CD4-positive, alpha-beta T cell (primary cell): ENCODE measurements at regions not wholly inside any gene's neighbourhood (a gene's known extent, or its start where the extent isn't known, plus 50 kb on each side); places are given as distances from the start of the nearest gene placed in this dataset.

Source experiments
- ATAC-seq: fragments of 200-7000 bp; cut with Tn5 transposase; one replicate; pipeline ENCODE4 v1.10.0; 2022; ENCODE audit warnings: mild to moderate bottlenecking; ENCODE audit not compliant: poor library complexity
- CTCF ChIA-PET: fragments of 350-600 bp; sonication (Branson Sonifier 250); formaldehyde crosslinking; loops from one replicate; lab custom pipeline; 2021; ENCODE audit warnings: antibody characterized with exemption, inconsistent platforms; lab: Charles Lee
- POLR2A ChIA-PET: fragments of 350-600 bp; sonication (Branson Sonifier 250); formaldehyde crosslinking; loops from one replicate; lab custom pipeline; 2021; ENCODE audit warnings: antibody characterized with exemption, inconsistent platforms; lab: Charles Lee
- DNase-seq, 14 experiments: peaks; one replicate each; pipeline ENCODE4 v3.0.0-alpha.2; 2013 to 2020; ENCODE audit warnings: mixed read lengths in 2 of 14
- H3K27ac ChIP-seq, 2 donors: one replicate each; pipeline versions ENCODE4 v1.5.1 to v1.7.0; 2013; ENCODE audit warnings: low read length in 2 of 2, low read depth in 1 of 2, mild to moderate bottlenecking in 1 of 2
- H3K27me3 ChIP-seq, 2 experiments: 1 replicate in 1 of 2; 2 replicates in 1 of 2; pipeline versions ENCODE4 v1.6.1 to v1.7.0; 2013; ENCODE audit warnings: low read length in 2 of 2, control low read depth in 1 of 2, mild to moderate bottlenecking in 1 of 2, moderate library complexity in 1 of 2; ENCODE audit not compliant: insufficient read depth in 2 of 2, control insufficient read depth in 1 of 2
- H3K36me3 ChIP-seq: one replicate; pipeline ENCODE4 v1.6.1; 2013; ENCODE audit warnings: low read length, control low read depth; ENCODE audit not compliant: insufficient read depth
- H3K4me1 ChIP-seq: one replicate; pipeline ENCODE4 v1.6.1; 2013; ENCODE audit warnings: low read length, control low read depth; ENCODE audit not compliant: insufficient read depth
- H3K4me3 ChIP-seq: one replicate; pipeline ENCODE4 v1.5.1; 2013; ENCODE audit warnings: mild to moderate bottlenecking, low read length, moderate library complexity
- H3K9me3 ChIP-seq, 2 experiments: 1 replicate in 1 of 2; 2 replicates in 1 of 2; pipeline versions ENCODE4 v1.6.1 to v1.7.0; 2013; ENCODE audit warnings: low read length in 2 of 2, mild to moderate bottlenecking in 2 of 2, control low read depth in 1 of 2, moderate library complexity in 1 of 2; ENCODE audit not compliant: control insufficient read depth in 1 of 2, insufficient read depth in 1 of 2
- H3K27ac Mint-ChIP-seq: one replicate; pipeline ENCODE4 v1.8.0; 2020; ENCODE audit warnings: mixed read lengths
- H3K27me3 Mint-ChIP-seq: one replicate; pipeline ENCODE4 v1.8.0; 2021; ENCODE audit warnings: mixed read lengths
- H3K36me3 Mint-ChIP-seq: one replicate; pipeline ENCODE4 v1.8.0; 2021; ENCODE audit warnings: low read depth, mixed read lengths
- H3K4me1 Mint-ChIP-seq: one replicate; pipeline ENCODE4 v1.8.0; 2021; ENCODE audit warnings: low read depth, mixed read lengths
- H3K4me3 Mint-ChIP-seq: one replicate; pipeline ENCODE4 v1.8.0; 2020; ENCODE audit warnings: mild to moderate bottlenecking, mixed read lengths
- H3K9me3 Mint-ChIP-seq: one replicate; pipeline ENCODE4 v1.8.0; 2020; ENCODE audit warnings: mixed read lengths
- CTCF ChIP-seq: fragments of 200-600 bp; IDR thresholded peaks from one replicate; pipeline ENCODE4 v1.8.0; 2022; ENCODE audit warnings: antibody characterized with exemption, mild to moderate bottlenecking
- intact Hi-C, 2 experiments: fragments of 100-400 bp; cut with DNase I in 1 of 2; cut with micrococcal nuclease in 1 of 2; formaldehyde crosslinking; loops; one replicate each; pipeline versions ENCODE4 v1.15.1 to v1.9.0; 2023 to 2025; cut with DNase I, micrococcal nuclease

GRCh38 chr6:113125626-113126025 lies 731.5 kb upstream of the MARCKS start:
- Mint-ChIP-seq H3K27ac (no peak overlapping the region), H3K27me3 (no peaks in the 10 kb centered on the region), H3K4me1 (no peaks in the 10 kb centered on the region), H3K36me3 (no peaks in the 10 kb centered on the region), H3K9me3 (peaks cover 2% of the 10 kb centered on the region), H3K4me3 (no peak overlapping the region)
- Histone ChIP-seq H3K4me3 (no peak overlapping the region), H3K36me3 (no peaks in the 10 kb centered on the region), H3K27ac (no peak overlapping the region), H3K4me1 (no peaks in the 10 kb centered on the region), H3K9me3 (no peaks in the 10 kb centered on the region), H3K27me3 (no peaks in the 10 kb centered on the region)
- ChIA-PET POLR2A (no interaction called here), CTCF (no interaction called here)
- intact Hi-C loops: no loop called here
- ATAC-seq: no peak
- no peak for TF ChIP-seq CTCF
- no peak for DNase-seq

GRCh38 chr6:113127786-113128419 lies 729.2 kb upstream of the MARCKS start:
- Mint-ChIP-seq H3K9me3 (peaks cover 2% of the 10 kb centered on the region), H3K4me1 (no peaks in the 10 kb centered on the region), H3K4me3 (no peak overlapping the region), H3K36me3 (no peaks in the 10 kb centered on the region), H3K27ac (no peak overlapping the region), H3K27me3 (no peaks in the 10 kb centered on the region)
- Histone ChIP-seq H3K36me3 (no peaks in the 10 kb centered on the region), H3K4me1 (no peaks in the 10 kb centered on the region), H3K27me3 (no peaks in the 10 kb centered on the region), H3K9me3 (no peaks in the 10 kb centered on the region), H3K27ac (no peak overlapping the region), H3K4me3 (no peak overlapping the region)
- POLR2A ChIA-PET: no interaction called here
- DNase-seq (no peak), ATAC-seq (no peak)
- CTCF ChIA-PET: no interaction called here
- intact Hi-C loops: no loop called here
- no peak for TF ChIP-seq CTCF

- Mint-ChIP-seq H3K27me3 (no peaks in the 10 kb centered on the region), H3K36me3 (no peaks in the 10 kb centered on the region), H3K4me1 (no peaks in the 10 kb centered on the region), H3K27ac (no peak overlapping the region), H3K4me3 (no peak overlapping the region), H3K9me3 (peaks cover 4% of the 10 kb centered on the region)
- DNase-seq (no peak), ATAC-seq (no peak)
- Histone ChIP-seq H3K4me1 (no peaks in the 10 kb centered on the region), H3K36me3 (no peaks in the 10 kb centered on the region), H3K9me3 (no peaks in the 10 kb centered on the region), H3K27me3 (no peaks in the 10 kb centered on the region), H3K4me3 (no peak overlapping the region), H3K27ac (no peak overlapping the region)
- ChIA-PET POLR2A (no interaction called here), CTCF (no interaction called here)
- intact Hi-C loops: no loop called here
- no peak for TF ChIP-seq CTCF
Observed at GRCh38 chr6:113128661-113129060, 728.5 kb upstream of the MARCKS start.
